ENCODE measurements at regions not wholly inside any gene's neighbourhood (a gene's known extent, or its start where the extent isn't known, plus 50 kb on each side); places are given as distances from the start of the nearest gene placed in this dataset.

GRCh38 chr18:56358608-56359280 is 279.6 kb downstream of the TXNL1 start:
- no peak overlapping the region for H3K27ac Mint-ChIP-seq
- no peak overlapping the region for H3K4me3 Mint-ChIP-seq
- Histone ChIP-seq H3K4me3 (ENCODE audit: control insufficient read depth in 1 of 2, extremely low read depth in 1 of 2, low read length in 1 of 2) (no peak overlapping the region), H3K36me3 (ENCODE audit: control insufficient read depth in 2 of 2, extremely low read depth in 1 of 2, insufficient read depth in 1 of 2, low read length in 1 of 2) (no peaks in the 10 kb centered on the region), H3K4me1 (ENCODE audit: control insufficient read depth in 1 of 2, extremely low read depth in 1 of 2, insufficient read depth in 2 of 2, low read length in 2 of 2) (no peaks in the 10 kb centered on the region), H3K27ac (ENCODE audit: low read length) (no peak overlapping the region), H3K9me3 (no peaks in the 10 kb centered on the region), H3K27me3 (replicated peaks in 1 of 2; ENCODE audit: control insufficient read depth in 2 of 2, extremely low read depth in 1 of 2, insufficient read depth in 2 of 2, low read length in 1 of 2) (no peaks in the 10 kb centered on the region)
- DNase-seq, result no peak
- no CpG with 5 or more reads among the region's 5 CpGs for WGBS (ENCODE audit: insufficient coverage)
- no peak for ATAC-seq (replicated peaks in 1 of 4)
- no peaks in the 10 kb centered on the region for H3K27me3 Mint-ChIP-seq
- H3K4me1 Mint-ChIP-seq, result no peaks in the 10 kb centered on the region
- no peaks in the 10 kb centered on the region for H3K36me3 Mint-ChIP-seq
- ChIA-PET CTCF (no interaction called here), POLR2A (interaction anchor here in 1 of 2 donors (0.5 kb wide), 1 partner anchor 48 kb away, joined by 3 read pairs; no protein-coding TSS in a partner anchor)
- peaks cover 14 to 22% (median 21%) of the 10 kb centered on the region in 3 donors for H3K9me3 Mint-ChIP-seq

GRCh38 chr18:56353663-56354260 is 284.6 kb downstream of the TXNL1 start:
- Histone ChIP-seq H3K9me3 (no peaks in the 10 kb centered on the region), H3K36me3 (ENCODE audit: control insufficient read depth in 2 of 2, extremely low read depth in 1 of 2, insufficient read depth in 1 of 2, low read length in 1 of 2) (no peaks in the 10 kb centered on the region), H3K4me3 (ENCODE audit: control insufficient read depth in 1 of 2, extremely low read depth in 1 of 2, low read length in 1 of 2) (no peak overlapping the region), H3K27ac (ENCODE audit: low read length) (no peak overlapping the region), H3K4me1 (ENCODE audit: control insufficient read depth in 1 of 2, extremely low read depth in 1 of 2, insufficient read depth in 2 of 2, low read length in 2 of 2) (no peaks in the 10 kb centered on the region), H3K27me3 (replicated peaks in 1 of 2; ENCODE audit: control insufficient read depth in 2 of 2, extremely low read depth in 1 of 2, insufficient read depth in 2 of 2, low read length in 1 of 2) (no peaks in the 10 kb centered on the region)
- peaks cover 6 to 18% (median 6%) of the 10 kb centered on the region in 3 donors for H3K9me3 Mint-ChIP-seq
- 57% methylated on average over 1 of the region's 2 CpGs for WGBS (ENCODE audit: insufficient coverage)
- POLR2A ChIA-PET, result no interaction called here
- H3K27ac Mint-ChIP-seq, result no peak overlapping the region
- CTCF ChIA-PET, result no interaction called here
- no peaks in the 10 kb centered on the region for H3K27me3 Mint-ChIP-seq
- no peak for ATAC-seq (replicated peaks in 1 of 4)
- H3K36me3 Mint-ChIP-seq, result no peaks in the 10 kb centered on the region
- H3K4me3 Mint-ChIP-seq, result no peak overlapping the region
- no peaks in the 10 kb centered on the region for H3K4me1 Mint-ChIP-seq
- no peak for DNase-seq

- WGBS (ENCODE audit: insufficient coverage), result 80% methylated on average over 4 of the region's 6 CpGs
- CTCF ChIA-PET, result no interaction called here
- ATAC-seq (replicated peaks in 1 of 4), result no peak
Observed at GRCh38 chr18:56351911-56352500, 286.4 kb downstream of the TXNL1 start.

GRCh38 chr18:56337507-56337906 is 300.9 kb downstream of the TXNL1 start:
- H3K27ac ChIP-seq (ENCODE audit: low read length), result no peak overlapping the region
- no peaks in the 10 kb centered on the region for H3K27me3 ChIP-seq (replicated peaks in 1 of 2; ENCODE audit: control insufficient read depth in 2 of 2, extremely low read depth in 1 of 2, insufficient read depth in 2 of 2, low read length in 1 of 2)
- H3K27ac Mint-ChIP-seq, result no peak overlapping the region
- ATAC-seq (replicated peaks in 1 of 4) (no peak), DNase-seq (no peak)
- no peaks in the 10 kb centered on the region for H3K4me1 ChIP-seq (ENCODE audit: control insufficient read depth in 1 of 2, extremely low read depth in 1 of 2, insufficient read depth in 2 of 2, low read length in 2 of 2)
- no peaks in the 10 kb centered on the region for H3K36me3 Mint-ChIP-seq
- no peak overlapping the region for H3K4me3 ChIP-seq (ENCODE audit: control insufficient read depth in 1 of 2, extremely low read depth in 1 of 2, low read length in 1 of 2)
- no peaks in the 10 kb centered on the region for H3K36me3 ChIP-seq (ENCODE audit: control insufficient read depth in 2 of 2, extremely low read depth in 1 of 2, insufficient read depth in 1 of 2, low read length in 1 of 2)
- POLR2A ChIA-PET, result interaction anchor here in 1 of 2 donors (0.6 kb wide), 1 partner anchor 559 kb away, joined by 14 read pairs; no protein-coding TSS in a partner anchor
- H3K4me1 Mint-ChIP-seq, result no peaks in the 10 kb centered on the region
- 50% methylated on average over 4 of the region's 4 CpGs for WGBS (ENCODE audit: insufficient coverage)
- no peaks in the 10 kb centered on the region for H3K9me3 ChIP-seq
- H3K4me3 Mint-ChIP-seq, result no peak overlapping the region
- no peaks in the 10 kb centered on the region for H3K27me3 Mint-ChIP-seq
- CTCF ChIA-PET, result no interaction called here
- peaks cover 3 to 8% (median 4%) of the 10 kb centered on the region in 3 donors for H3K9me3 Mint-ChIP-seq

More at GRCh38 chr18:56351911-56352500, 286.4 kb downstream of the TXNL1 start:
- H3K27ac Mint-ChIP-seq, result no peak overlapping the region
- DNase-seq, result no peak
- Histone ChIP-seq H3K4me1 (ENCODE audit: control insufficient read depth in 1 of 2, extremely low read depth in 1 of 2, insufficient read depth in 2 of 2, low read length in 2 of 2) (no peaks in the 10 kb centered on the region), H3K27me3 (replicated peaks in 1 of 2; ENCODE audit: control insufficient read depth in 2 of 2, extremely low read depth in 1 of 2, insufficient read depth in 2 of 2, low read length in 1 of 2) (no peaks in the 10 kb centered on the region), H3K27ac (ENCODE audit: low read length) (no peak overlapping the region), H3K4me3 (ENCODE audit: control insufficient read depth in 1 of 2, extremely low read depth in 1 of 2, low read length in 1 of 2) (no peak overlapping the region), H3K9me3 (no peaks in the 10 kb centered on the region), H3K36me3 (ENCODE audit: control insufficient read depth in 2 of 2, extremely low read depth in 1 of 2, insufficient read depth in 1 of 2, low read length in 1 of 2) (no peaks in the 10 kb centered on the region)
- no peaks in the 10 kb centered on the region for H3K4me1 Mint-ChIP-seq
- POLR2A ChIA-PET, result no interaction called here
- H3K36me3 Mint-ChIP-seq, result no peaks in the 10 kb centered on the region
- H3K27me3 Mint-ChIP-seq, result no peaks in the 10 kb centered on the region
- H3K4me3 Mint-ChIP-seq, result no peak overlapping the region
- peaks cover 6 to 18% (median 6%) of the 10 kb centered on the region in 3 donors for H3K9me3 Mint-ChIP-seq

- WGBS (ENCODE audit: insufficient coverage), result no CpG with 5 or more reads among the region's 2 CpGs
- Mint-ChIP-seq H3K4me3 (no peak overlapping the region), H3K27ac (no peak overlapping the region), H3K36me3 (no peaks in the 10 kb centered on the region), H3K4me1 (no peaks in the 10 kb centered on the region), H3K27me3 (no peaks in the 10 kb centered on the region), H3K9me3 (peaks cover under 1 to 3% (median 2%) of the 10 kb centered on the region in 3 donors)
- no peaks in the 10 kb centered on the region for H3K4me1 ChIP-seq (ENCODE audit: control insufficient read depth in 1 of 2, extremely low read depth in 1 of 2, insufficient read depth in 2 of 2, low read length in 2 of 2)
- H3K27ac ChIP-seq (ENCODE audit: low read length), result no peak overlapping the region
- DNase-seq (no peak), ATAC-seq (replicated peaks in 1 of 4) (no peak)
- no peaks in the 10 kb centered on the region for H3K36me3 ChIP-seq (ENCODE audit: control insufficient read depth in 2 of 2, extremely low read depth in 1 of 2, insufficient read depth in 1 of 2, low read length in 1 of 2)
- no peaks in the 10 kb centered on the region for H3K27me3 ChIP-seq (replicated peaks in 1 of 2; ENCODE audit: control insufficient read depth in 2 of 2, extremely low read depth in 1 of 2, insufficient read depth in 2 of 2, low read length in 1 of 2)
- ChIA-PET CTCF (no interaction called here), POLR2A (no interaction called here)
- no peaks in the 10 kb centered on the region for H3K9me3 ChIP-seq
- no peak overlapping the region for H3K4me3 ChIP-seq (ENCODE audit: control insufficient read depth in 1 of 2, extremely low read depth in 1 of 2, low read length in 1 of 2)
Observed at GRCh38 chr18:56333839-56334238, 304.6 kb downstream of the TXNL1 start.

GRCh38 chr18:56333146-56333545 is 305.2 kb downstream of the TXNL1 start:
- DNase-seq, result no peak
- Mint-ChIP-seq H3K4me1 (no peaks in the 10 kb centered on the region), H3K9me3 (peaks cover 0 to 3% (median 0%) of the 10 kb centered on the region in 3 donors), H3K27ac (no peak overlapping the region), H3K36me3 (no peaks in the 10 kb centered on the region), H3K27me3 (no peaks in the 10 kb centered on the region), H3K4me3 (no peak overlapping the region)
- Histone ChIP-seq H3K36me3 (ENCODE audit: control insufficient read depth in 2 of 2, extremely low read depth in 1 of 2, insufficient read depth in 1 of 2, low read length in 1 of 2) (no peaks in the 10 kb centered on the region), H3K27me3 (replicated peaks in 1 of 2; ENCODE audit: control insufficient read depth in 2 of 2, extremely low read depth in 1 of 2, insufficient read depth in 2 of 2, low read length in 1 of 2) (no peaks in the 10 kb centered on the region), H3K27ac (ENCODE audit: low read length) (no peak overlapping the region), H3K4me1 (ENCODE audit: control insufficient read depth in 1 of 2, extremely low read depth in 1 of 2, insufficient read depth in 2 of 2, low read length in 2 of 2) (no peaks in the 10 kb centered on the region), H3K4me3 (ENCODE audit: control insufficient read depth in 1 of 2, extremely low read depth in 1 of 2, low read length in 1 of 2) (no peak overlapping the region), H3K9me3 (no peaks in the 10 kb centered on the region)
- ATAC-seq (replicated peaks in 1 of 4), result no peak
- ChIA-PET POLR2A (no interaction called here), CTCF (no interaction called here)
- WGBS (ENCODE audit: insufficient coverage), result 86% methylated on average over 2 of the region's 4 CpGs
